Tibial nerve (tissue), 4 donors: ENCODE measurements at regions not wholly inside any gene's neighbourhood (a gene's known extent, or its start where the extent isn't known, plus 50 kb on each side); places are given as distances from the start of the nearest gene placed in this dataset.

ENCODE experiments used
- CTCF ChIP-seq, 5 experiments: fragments of 200-600 bp in 3 of 5; fragments of 450-650 bp in 2 of 5; sonication (generic) in 3 of 5; IDR thresholded peaks; one replicate each; pipeline ENCODE4 v1.5.1; 2016 to 2019; ENCODE audit warnings: antibody characterized with exemption in 5 of 5, mild to moderate bottlenecking in 3 of 5, moderate library complexity in 2 of 5
- EP300 ChIP-seq, 2 donors: sonication (generic); formaldehyde crosslinking; IDR thresholded peaks; one replicate each; pipeline ENCODE4 v1.6.1; 2017; ENCODE audit warnings: antibody characterized with exemption in 2 of 2, mild to moderate bottlenecking in 1 of 2
- POLR2A ChIP-seq, 2 donors: fragments of 450-650 bp; IDR thresholded peaks; one replicate each; pipeline ENCODE4 v1.6.1; 2017; ENCODE audit warnings: antibody characterized with exemption in 2 of 2, mild to moderate bottlenecking in 2 of 2, moderate library complexity in 2 of 2

- TF ChIP-seq CTCF (IDR thresholded peaks at IDR 0.05) (no peak), EP300 (IDR thresholded peaks at IDR 0.05) (no peak), POLR2A (IDR thresholded peaks at IDR 0.05) (no peak)
Measured at GRCh38 chr16:82481455-82481854, 145.3 kb upstream of the CDH13 start.
